ENCODE measurements at regions not wholly inside any gene's neighbourhood (a gene's known extent, or its start where the extent isn't known, plus 50 kb on each side); places are given as distances from the start of the nearest gene placed in this dataset.

GRCh38 chr14:85912141-85912540 lies 382.2 kb downstream of the FLRT2 start:
- TF ChIP-seq CTCF (IDR thresholded peaks at IDR 0.05) (no peak), POLR2A (IDR thresholded peaks at IDR 0.05) (no peak)

Measured in body of pancreas (tissue), 4 donors.